ENCODE measurements at regions not wholly inside any gene's neighbourhood (a gene's known extent, or its start where the extent isn't known, plus 50 kb on each side); places are given as distances from the start of the nearest gene placed in this dataset.
"Not testable (repeated sequence)": the region's sequence is repeated elsewhere in the genome, so short reads cannot be mapped to it uniquely, and the experiment has no call there.

- DNase-seq (ENCODE audit: insufficient read length, low spot score) (no peak), FAIRE-seq (no peak)
- TF ChIP-seq POLR2A (IDR thresholded peaks at IDR 0.05; ENCODE audit: low read depth, low read length) = no peak
These were observed 1570.0 kb upstream of the DEFB115 start for GRCh38 chr20:29687438-29687837.

DNA sequence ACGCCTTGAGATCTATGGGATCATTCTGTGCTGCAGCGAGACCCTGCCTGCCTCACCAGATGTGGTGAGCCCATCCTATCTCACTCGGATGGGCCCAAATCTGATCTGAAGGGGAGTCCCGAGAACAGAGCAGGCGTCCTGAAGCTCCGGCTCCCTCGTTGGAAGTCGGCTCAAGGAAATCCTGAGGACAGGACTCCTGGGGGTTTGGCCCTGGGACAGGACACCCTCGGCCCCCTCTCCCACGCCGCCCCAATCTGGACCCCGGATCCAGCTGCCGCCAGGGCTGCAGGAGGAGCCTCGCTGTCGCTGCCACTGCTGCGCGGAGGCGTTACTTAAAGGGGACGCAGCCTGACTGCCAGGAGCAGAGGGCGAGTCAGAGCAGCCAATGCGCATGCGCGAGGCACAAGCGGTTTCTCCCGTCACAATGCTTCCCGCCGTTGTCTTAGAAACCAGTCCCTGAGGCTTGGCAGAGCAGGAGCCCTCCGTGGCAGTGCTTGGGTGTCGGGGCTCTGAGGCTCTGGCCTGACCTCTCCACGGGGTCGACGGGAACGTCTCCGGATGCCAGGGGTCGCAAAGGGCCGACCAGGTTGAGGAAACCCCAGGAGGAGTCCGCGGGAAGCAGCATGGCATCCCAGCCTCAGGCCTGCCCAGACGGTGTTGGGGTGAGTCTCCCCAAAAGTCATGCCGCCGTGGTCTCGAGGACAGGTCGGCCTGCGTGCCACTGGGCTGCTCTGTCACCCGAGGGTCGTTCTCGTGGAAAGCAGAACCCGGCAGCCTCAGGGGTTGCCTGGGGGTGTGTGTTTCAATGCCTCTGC is 1567.8 kb upstream of the DEFB115 start:
- TF ChIP-seq POLR2A (IDR thresholded peaks at IDR 0.05; ENCODE audit: low read depth, low read length) = no peak
- FAIRE-seq = no peak
- DNase-seq (ENCODE audit: insufficient read length, low spot score) = no peak

- FAIRE-seq = no peak
- TF ChIP-seq POLR2A (IDR thresholded peaks at IDR 0.05; ENCODE audit: low read depth, low read length) = no peak
- no peak for DNase-seq (ENCODE audit: insufficient read length, low spot score)
These were observed 1567.2 kb upstream of the DEFB115 start for GRCh38 chr20:29690274-29690673.

- DNase-seq (ENCODE audit: insufficient read length, low spot score) (no peak), FAIRE-seq (no peak)
- no peak for TF ChIP-seq POLR2A (IDR thresholded peaks at IDR 0.05; ENCODE audit: low read depth, low read length)
These were observed 1516.9 kb upstream of the DEFB115 start for GRCh38 chr20:29740601-29740950.

DNA sequence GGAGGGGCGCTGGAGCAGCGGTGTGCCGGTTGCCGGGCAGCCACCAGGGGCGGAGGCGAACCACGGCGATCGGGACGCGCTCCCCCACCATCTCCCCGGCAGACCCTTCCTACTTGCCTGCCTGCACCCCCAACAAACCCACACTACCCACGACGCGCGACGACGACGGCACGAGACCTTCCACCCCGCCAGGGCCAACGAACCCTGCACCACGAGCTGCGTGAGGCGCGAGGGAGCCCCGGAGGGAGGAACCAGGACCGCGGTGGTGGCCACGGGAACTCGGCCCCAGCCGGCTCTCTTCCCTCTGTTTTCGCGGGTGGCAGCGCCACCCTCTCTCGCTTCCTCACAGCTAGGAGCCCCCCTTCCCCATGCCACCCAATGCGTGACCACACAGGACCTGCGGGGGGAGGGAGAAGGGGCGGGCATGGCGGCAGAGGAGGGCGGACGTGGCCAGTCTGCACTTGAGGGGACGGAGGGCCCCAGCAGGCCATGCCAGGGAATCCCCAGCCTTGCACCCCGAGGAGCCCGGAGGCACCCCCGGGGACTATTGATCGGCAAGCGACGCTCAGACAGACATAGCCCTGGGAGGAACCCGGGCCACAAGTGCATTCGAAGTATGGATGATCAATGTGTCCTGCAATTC is 1516.4 kb upstream of the DEFB115 start:
- FAIRE-seq (no peak), DNase-seq (ENCODE audit: insufficient read length, low spot score) (no peak)
- TF ChIP-seq POLR2A (IDR thresholded peaks at IDR 0.05; ENCODE audit: low read depth, low read length) = no peak

GRCh38 chr20:29741594-29741893 is 1515.9 kb upstream of the DEFB115 start:
- DNase-seq (ENCODE audit: insufficient read length, low spot score) = no peak
- no peak for FAIRE-seq
- TF ChIP-seq POLR2A (IDR thresholded peaks at IDR 0.05; ENCODE audit: low read depth, low read length) = no peak

DNA sequence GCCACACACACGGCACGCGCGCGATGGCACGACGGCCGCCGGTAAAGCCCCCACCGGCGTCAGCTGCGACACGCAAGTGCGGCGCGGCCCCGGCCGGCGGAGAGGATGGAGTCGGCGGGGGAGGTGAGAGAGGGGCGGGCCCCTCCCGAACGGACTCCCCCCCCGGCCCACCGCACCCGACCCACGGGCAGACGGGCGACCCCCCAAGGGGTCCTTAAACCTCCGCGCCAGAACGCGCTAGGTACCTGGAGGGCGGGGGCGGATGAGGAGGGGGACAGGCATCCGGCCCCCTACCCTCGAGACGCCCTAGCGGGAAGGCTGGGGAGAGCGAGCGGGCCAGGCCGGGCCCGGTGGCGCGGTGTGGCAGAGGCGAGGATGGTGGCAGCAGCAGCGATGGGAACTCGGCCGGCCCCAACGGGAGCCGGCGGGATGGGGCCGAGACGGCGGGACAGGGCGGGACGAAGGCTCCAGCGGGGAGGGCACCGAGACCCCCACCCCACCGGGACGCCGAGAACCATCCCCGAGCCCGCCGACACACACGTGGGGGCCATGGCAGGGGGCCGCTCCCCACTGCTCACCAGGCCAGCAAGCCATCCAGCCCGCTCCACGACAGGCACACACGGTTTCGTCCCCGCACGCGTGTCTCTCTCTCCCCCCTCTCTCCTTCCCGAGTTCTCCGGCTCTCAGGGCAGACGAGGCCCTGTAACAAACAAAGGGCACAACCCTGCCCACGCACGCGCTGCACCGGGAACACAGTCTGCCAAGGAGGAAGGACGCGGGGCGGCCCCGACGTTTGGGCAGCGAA is 1515.4 kb upstream of the DEFB115 start:
- DNase-seq (ENCODE audit: insufficient read length, low spot score) (no peak), FAIRE-seq (no peak)
- TF ChIP-seq POLR2A (IDR thresholded peaks at IDR 0.05; ENCODE audit: low read depth, low read length) = no peak

DNA sequence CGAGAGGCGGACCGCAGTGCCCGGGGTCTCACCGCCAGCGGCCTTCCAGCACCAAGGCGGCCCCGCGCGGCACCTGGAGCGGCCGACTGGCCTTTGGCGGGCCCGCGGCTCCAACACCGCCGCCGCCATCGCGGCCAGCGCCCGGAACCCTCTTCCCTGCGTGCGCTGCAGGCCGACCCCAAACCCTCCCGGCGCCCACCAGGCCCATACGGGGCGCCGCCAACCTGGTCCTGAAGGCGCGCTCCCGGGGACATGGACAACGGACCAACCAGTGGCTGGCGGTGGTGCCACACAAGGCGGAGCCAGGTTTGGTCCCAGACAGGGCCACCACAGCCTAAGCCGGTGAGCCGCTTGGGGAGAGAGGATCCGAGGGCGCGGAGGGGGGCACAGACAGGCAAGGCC is 1514.8 kb upstream of the DEFB115 start:
- no peak for TF ChIP-seq POLR2A (IDR thresholded peaks at IDR 0.05; ENCODE audit: low read depth, low read length)
- no peak for FAIRE-seq
- no peak for DNase-seq (ENCODE audit: insufficient read length, low spot score)

GRCh38 chr20:29743101-29743931 is 1514.1 kb upstream of the DEFB115 start:
- DNase-seq (ENCODE audit: insufficient read length, low spot score) (no peak), FAIRE-seq (no peak)

GRCh38 chr20:29744071-29744470 is 1513.4 kb upstream of the DEFB115 start:
- DNase-seq (ENCODE audit: insufficient read length, low spot score) (no peak), FAIRE-seq (no peak)
- TF ChIP-seq POLR2A (IDR thresholded peaks at IDR 0.05; ENCODE audit: low read depth, low read length) = no peak

More at GRCh38 chr20:29743101-29743931, 1514.1 kb upstream of the DEFB115 start:
- TF ChIP-seq POLR2A (IDR thresholded peaks at IDR 0.05; ENCODE audit: low read depth, low read length) = no peak

GRCh38 chr20:29745534-29746245 is 1511.8 kb upstream of the DEFB115 start:
- FAIRE-seq = not testable (repeated sequence)

DNA sequence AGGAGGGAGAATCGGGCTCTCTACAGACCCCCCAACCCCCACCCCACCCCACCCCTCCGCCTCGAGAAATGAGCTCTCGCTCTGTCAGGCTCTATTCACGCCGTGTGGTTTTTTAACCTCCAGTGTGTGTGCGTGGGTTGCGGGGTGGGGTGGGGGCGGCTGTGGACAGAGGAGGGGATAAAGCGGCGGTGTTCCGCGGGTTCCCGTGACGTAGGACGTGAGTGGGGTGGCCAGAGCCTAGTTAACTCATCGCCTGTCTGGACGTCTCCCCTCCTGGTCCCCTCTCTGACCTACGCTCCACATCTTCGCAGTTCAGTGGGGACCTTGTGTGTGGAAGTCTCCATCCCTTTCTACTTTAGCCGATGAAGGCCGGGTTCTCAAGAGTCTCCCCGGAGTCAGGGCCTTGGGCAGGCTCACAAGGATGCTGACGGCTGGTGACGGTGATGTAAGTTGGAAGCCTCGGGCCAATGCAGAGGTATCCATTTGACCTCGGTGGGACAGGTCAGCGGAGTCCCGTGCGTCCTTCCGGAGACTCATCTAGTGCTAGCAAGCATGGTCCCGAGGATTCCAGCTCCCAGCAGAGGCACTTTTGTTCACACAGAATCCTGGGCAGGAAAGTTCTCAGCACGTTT is 1507.1 kb upstream of the DEFB115 start:
- DNase-seq (ENCODE audit: insufficient read length, low spot score) (no peak), FAIRE-seq (no peak)
- no peak for TF ChIP-seq POLR2A (IDR thresholded peaks at IDR 0.05; ENCODE audit: low read depth, low read length)

More at GRCh38 chr20:29745534-29746245, 1511.8 kb upstream of the DEFB115 start:
- DNase-seq (ENCODE audit: insufficient read length, low spot score) = not testable (repeated sequence)

GRCh38 chr20:29752644-29753425 is 1504.6 kb upstream of the DEFB115 start:
- not testable (repeated sequence) for DNase-seq (ENCODE audit: insufficient read length, low spot score); FAIRE-seq

DNA sequence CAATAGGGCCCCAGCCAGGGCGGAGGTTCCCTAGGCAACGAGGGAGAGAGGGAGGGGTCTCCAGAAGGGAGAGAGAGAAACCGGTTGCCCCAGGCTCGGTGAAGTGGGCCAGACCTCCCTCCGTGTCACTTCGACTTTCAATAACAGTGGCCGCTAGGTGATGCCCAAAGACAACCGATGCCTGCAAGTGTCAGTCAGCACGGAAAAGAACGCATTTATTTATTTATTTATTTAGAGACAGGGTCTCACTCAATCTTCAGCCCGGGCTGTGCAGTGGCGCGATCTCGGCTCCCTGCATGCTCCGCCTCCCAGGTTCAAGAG is 1504.1 kb upstream of the DEFB115 start:
- DNase-seq (ENCODE audit: insufficient read length, low spot score); FAIRE-seq: not testable (repeated sequence)

DNA sequence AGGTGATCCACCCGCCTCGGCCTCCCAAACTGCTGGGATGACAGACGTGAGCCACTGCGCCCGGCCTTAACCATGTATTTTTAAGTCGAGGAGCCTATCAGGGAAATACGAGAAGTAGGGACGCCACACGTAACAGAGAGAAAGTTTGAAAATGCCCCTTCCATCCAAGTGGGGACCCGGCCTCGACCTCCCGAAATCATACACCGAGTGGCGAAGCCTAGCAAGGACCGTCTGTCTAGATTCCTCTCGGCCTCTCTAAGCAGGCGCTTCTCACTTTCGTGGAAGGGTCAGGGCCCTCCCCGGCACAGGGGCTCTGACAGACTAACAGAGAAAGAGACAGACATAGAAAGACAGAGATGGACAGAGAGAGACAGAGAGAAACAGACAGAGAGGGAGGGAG is 1503.6 kb upstream of the DEFB115 start:
- FAIRE-seq = not testable (repeated sequence)

GRCh38 chr20:29755854-29756498 is 1501.5 kb upstream of the DEFB115 start:
- not testable (repeated sequence) for DNase-seq (ENCODE audit: insufficient read length, low spot score); FAIRE-seq

More for the DNA sequence above, 1503.6 kb upstream of the DEFB115 start:
- DNase-seq (ENCODE audit: insufficient read length, low spot score) = not testable (repeated sequence)
